ENCODE measurements at regions not wholly inside any gene's neighbourhood (a gene's known extent, or its start where the extent isn't known, plus 50 kb on each side); places are given as distances from the start of the nearest gene placed in this dataset.

DNA sequence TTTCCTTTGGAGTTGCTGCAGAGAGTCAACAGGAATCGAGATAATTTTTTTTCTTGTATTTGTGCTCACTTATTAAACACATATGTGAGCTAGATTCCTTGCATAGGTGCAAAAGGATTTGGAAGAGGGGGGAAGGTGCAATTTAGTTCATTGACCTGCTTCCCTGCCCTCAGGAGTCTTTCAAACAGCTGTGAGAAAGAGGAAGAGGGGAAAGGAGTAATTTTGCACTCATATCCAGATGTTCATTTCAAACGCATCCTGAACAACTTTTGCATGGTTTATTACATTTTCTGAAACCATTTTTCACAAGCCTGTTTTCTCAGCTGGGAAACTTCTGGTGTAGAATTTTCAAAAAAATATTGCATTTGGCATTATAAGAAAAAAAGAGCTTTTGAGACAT is 795.0 kb downstream of the MAFB start:
- Histone ChIP-seq H3K27me3 (ENCODE audit: control insufficient read depth, insufficient read depth, low read length) (no peaks in the 10 kb centered on the region), H3K4me3 (ENCODE audit: low read length in 3 of 3) (no peak overlapping the region), H3K9me3 (ENCODE audit: control insufficient read depth in 2 of 3, insufficient read depth in 1 of 3, low read length in 3 of 3) (no peaks in the 10 kb centered on the region), H3K4me1 (ENCODE audit: control insufficient read depth in 2 of 3, insufficient read depth in 2 of 3, low read depth in 1 of 3, low read length in 3 of 3) (no peaks in the 10 kb centered on the region), H3K9ac (ENCODE audit: low read length in 3 of 3) (no peak overlapping the region), H3K27ac (ENCODE audit: low read depth in 2 of 2, low read length in 2 of 2) (no peak overlapping the region), H3K36me3 (ENCODE audit: control insufficient read depth in 2 of 3, insufficient read depth in 3 of 3, low read length in 3 of 3) (no peaks in the 10 kb centered on the region)
- TF ChIP-seq, protein P1, sequence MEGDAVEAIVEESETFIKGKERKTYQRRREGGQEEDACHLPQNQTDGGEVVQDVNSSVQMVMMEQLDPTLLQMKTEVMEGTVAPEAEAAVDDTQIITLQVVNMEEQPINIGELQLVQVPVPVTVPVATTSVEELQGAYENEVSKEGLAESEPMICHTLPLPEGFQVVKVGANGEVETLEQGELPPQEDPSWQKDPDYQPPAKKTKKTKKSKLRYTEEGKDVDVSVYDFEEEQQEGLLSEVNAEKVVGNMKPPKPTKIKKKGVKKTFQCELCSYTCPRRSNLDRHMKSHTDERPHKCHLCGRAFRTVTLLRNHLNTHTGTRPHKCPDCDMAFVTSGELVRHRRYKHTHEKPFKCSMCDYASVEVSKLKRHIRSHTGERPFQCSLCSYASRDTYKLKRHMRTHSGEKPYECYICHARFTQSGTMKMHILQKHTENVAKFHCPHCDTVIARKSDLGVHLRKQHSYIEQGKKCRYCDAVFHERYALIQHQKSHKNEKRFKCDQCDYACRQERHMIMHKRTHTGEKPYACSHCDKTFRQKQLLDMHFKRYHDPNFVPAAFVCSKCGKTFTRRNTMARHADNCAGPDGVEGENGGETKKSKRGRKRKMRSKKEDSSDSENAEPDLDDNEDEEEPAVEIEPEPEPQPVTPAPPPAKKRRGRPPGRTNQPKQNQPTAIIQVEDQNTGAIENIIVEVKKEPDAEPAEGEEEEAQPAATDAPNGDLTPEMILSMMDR (IDR thresholded peaks at IDR 0.05; ENCODE audit: borderline replicate concordance, extremely low read depth, insufficient read depth) = no peak
- FAIRE-seq = no peak
- no peak for DNase-seq
- intact Hi-C loops (cut with DNase I) = no loop called here

DNA sequence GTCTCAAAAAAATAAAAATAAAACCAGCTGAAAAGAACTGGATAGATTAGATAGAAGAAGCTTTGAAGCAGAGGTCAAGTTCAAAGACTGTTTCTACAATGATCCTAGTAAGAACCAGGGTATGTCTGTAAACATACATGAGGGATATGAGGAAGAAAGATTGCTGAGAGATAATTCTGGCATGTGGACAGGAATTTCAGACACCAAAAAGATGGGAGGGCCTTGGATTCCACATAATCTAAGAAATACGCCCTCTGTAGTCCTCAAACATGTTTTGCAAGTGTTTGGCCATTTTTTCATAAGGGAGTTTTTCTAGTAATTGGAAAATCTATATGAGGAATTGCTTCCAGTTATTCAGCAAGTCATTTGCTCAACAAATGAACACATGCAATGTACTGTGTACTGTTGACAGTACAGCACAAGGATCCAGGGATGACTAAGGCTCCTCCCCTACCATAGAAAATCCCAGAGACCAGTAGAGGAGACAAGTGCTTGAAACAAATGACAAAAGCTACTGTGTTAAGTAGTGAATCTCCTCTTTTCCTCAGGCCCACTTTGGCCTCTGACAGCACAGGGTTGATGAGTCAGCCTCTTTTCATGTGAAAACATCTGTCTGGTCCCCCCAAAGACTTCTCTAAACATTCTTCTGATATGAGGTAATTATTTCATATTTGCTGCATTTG is 795.9 kb downstream of the MAFB start:
- TF ChIP-seq, protein P1 (IDR thresholded peaks at IDR 0.05; ENCODE audit: borderline replicate concordance, extremely low read depth, insufficient read depth) = no peak
- Histone ChIP-seq H3K36me3 (ENCODE audit: control insufficient read depth in 2 of 3, insufficient read depth in 3 of 3, low read length in 3 of 3) (no peaks in the 10 kb centered on the region), H3K9me3 (ENCODE audit: control insufficient read depth in 2 of 3, insufficient read depth in 1 of 3, low read length in 3 of 3) (no peaks in the 10 kb centered on the region), H3K27ac (ENCODE audit: low read depth in 2 of 2, low read length in 2 of 2) (no peak overlapping the region), H3K4me1 (ENCODE audit: control insufficient read depth in 2 of 3, insufficient read depth in 2 of 3, low read depth in 1 of 3, low read length in 3 of 3) (no peaks in the 10 kb centered on the region), H3K4me3 (ENCODE audit: low read length in 3 of 3) (no peak overlapping the region), H3K27me3 (ENCODE audit: control insufficient read depth, insufficient read depth, low read length) (no peaks in the 10 kb centered on the region), H3K9ac (ENCODE audit: low read length in 3 of 3) (no peak overlapping the region)
- DNase-seq (no peak), FAIRE-seq (no peak)
- intact Hi-C loops (cut with DNase I) = no loop called here

DNA sequence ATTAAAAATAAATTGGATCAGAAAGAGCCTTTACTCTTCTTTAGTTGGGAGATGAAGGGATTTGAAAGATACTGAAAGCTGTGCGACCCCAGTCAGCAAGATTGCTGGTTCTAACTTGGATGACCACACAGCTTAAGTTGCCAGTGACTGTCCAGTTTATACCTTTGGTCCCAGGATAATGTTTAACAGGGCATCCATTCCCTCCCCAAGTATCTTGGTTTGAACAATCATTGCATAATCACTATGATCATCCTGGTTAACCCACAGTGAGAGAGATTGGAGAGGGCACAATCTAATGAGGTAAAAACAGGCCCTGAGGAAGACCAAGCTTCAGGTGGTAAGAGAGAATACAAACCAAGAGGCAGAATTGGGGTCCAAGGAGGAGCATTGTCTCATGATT is 798.3 kb downstream of the MAFB start:
- no peak for FAIRE-seq

More for the DNA sequence above, 798.3 kb downstream of the MAFB start:
- H3K36me3 ChIP-seq (ENCODE audit: control insufficient read depth in 2 of 3, insufficient read depth in 3 of 3, low read length in 3 of 3) = no peaks in the 10 kb centered on the region
- H3K4me3 ChIP-seq (ENCODE audit: low read length in 3 of 3) = no peak overlapping the region
- H3K9ac ChIP-seq (ENCODE audit: low read length in 3 of 3) = no peak overlapping the region
- no peaks in the 10 kb centered on the region for H3K27me3 ChIP-seq (ENCODE audit: control insufficient read depth, insufficient read depth, low read length)
- intact Hi-C loops (cut with DNase I) = no loop called here
- no peaks in the 10 kb centered on the region for H3K9me3 ChIP-seq (ENCODE audit: control insufficient read depth in 2 of 3, insufficient read depth in 1 of 3, low read length in 3 of 3)
- no peak overlapping the region for H3K27ac ChIP-seq (ENCODE audit: low read depth in 2 of 2, low read length in 2 of 2)
- no peaks in the 10 kb centered on the region for H3K4me1 ChIP-seq (ENCODE audit: control insufficient read depth in 2 of 3, insufficient read depth in 2 of 3, low read depth in 1 of 3, low read length in 3 of 3)
- no peak for DNase-seq
- TF ChIP-seq, protein P1 (IDR thresholded peaks at IDR 0.05; ENCODE audit: borderline replicate concordance, extremely low read depth, insufficient read depth) = no peak

All from kidney (tissue), 13 donors.